ENCODE measurements at regions not wholly inside any gene's neighbourhood (a gene's known extent, or its start where the extent isn't known, plus 50 kb on each side); places are given as distances from the start of the nearest gene placed in this dataset.

GRCh38 chr15:25092661-25093060 lies 137.9 kb downstream of the SNRPN start:
- TF ChIP-seq POLR2A (IDR thresholded peaks at IDR 0.05) = no peak
- no peak for TF ChIP-seq CTCF (IDR thresholded peaks at IDR 0.05)

All from right lobe of liver (tissue), 4 donors.